SK-N-MC (cell line): ENCODE measurements at regions not wholly inside any gene's neighbourhood (a gene's known extent, or its start where the extent isn't known, plus 50 kb on each side); places are given as distances from the start of the nearest gene placed in this dataset.

Source experiments
- DNase-seq: peaks from one replicate; pipeline ENCODE4 v3.0.0-alpha.2; 2011; ENCODE audit warnings: low read depth, low spot score
- H3K27ac ChIP-seq: fragments of 200-600 bp; sonication (generic); 2 replicates; pipeline ENCODE4 v1.5.1; 2016; ENCODE audit warnings: mixed run types
- H3K36me3 ChIP-seq: fragments of 200-600 bp; sonication (generic); 2 replicates; pipeline ENCODE4 v1.6.1; 2017; ENCODE audit warnings: antibody characterized with exemption, low read length, mixed read lengths; ENCODE audit not compliant: insufficient read depth
- H3K4me3 ChIP-seq: fragments of 200-600 bp; sonication (generic); 2 replicates; pipeline ENCODE4 v1.5.1; 2016
- H3K9ac ChIP-seq: fragments of 200-600 bp; sonication (generic); 2 replicates; pipeline ENCODE4 v1.8.0; 2017; ENCODE audit warnings: mixed run types, mixed read lengths; ENCODE audit not compliant: insufficient read length
- H3K9me3 ChIP-seq: fragments of 200-600 bp; sonication (generic); 2 replicates; pipeline ENCODE4 v1.6.1; 2017; ENCODE audit warnings: low read depth, mild to moderate bottlenecking, antibody characterized with exemption, low read length, moderate library complexity, mixed read lengths
- EZH2 ChIP-seq: fragments of 200-600 bp; sonication (generic); IDR thresholded peaks from one replicate; pipeline ENCODE4 v1.6.1; 2017; ENCODE audit warnings: antibody characterized with exemption
- FOXP2 ChIP-seq: optimal IDR thresholded peaks from 2 replicates; pipeline ENCODE3; 2011; ENCODE audit warnings: mild to moderate bottlenecking, moderate library complexity; ENCODE audit not compliant: insufficient read depth; ENCODE audit errors: extremely low read length, control extremely low read depth
- POLR2AphosphoS5 ChIP-seq: IDR thresholded peaks from 2 replicates; pipeline ENCODE4 v1.6.1; 2012; ENCODE audit warnings: mild to moderate bottlenecking, low read depth, low read length, borderline replicate concordance

DNA sequence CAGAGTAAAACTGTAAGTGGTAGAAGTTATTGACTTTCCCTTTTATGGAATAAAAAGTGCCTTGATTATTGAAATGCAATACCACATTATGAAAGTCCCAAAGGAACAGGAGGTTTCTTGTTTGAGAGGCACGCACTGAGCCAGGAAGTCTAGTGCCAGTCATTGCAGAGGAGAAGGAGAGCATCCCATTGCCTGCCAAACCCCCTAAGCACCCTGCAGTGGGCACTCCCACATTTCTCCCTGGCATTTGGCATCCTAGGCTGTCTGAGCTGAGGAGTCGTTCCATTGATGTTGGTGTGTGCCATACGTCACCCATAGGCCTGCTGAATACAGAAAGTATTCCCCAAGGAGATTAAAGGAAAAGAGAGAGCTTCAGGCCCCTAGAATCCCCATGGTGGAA, 85.7 kb upstream of the MBNL2 start:
- Histone ChIP-seq H3K27ac (no peak overlapping the region), H3K9me3 (no peaks in the 10 kb centered on the region), H3K9ac (no peak overlapping the region), H3K4me3 (no peak overlapping the region), H3K36me3 (no peaks in the 10 kb centered on the region)
- TF ChIP-seq EZH2 = no peak
- TF ChIP-seq POLR2AphosphoS5 = no peak
- no peak for TF ChIP-seq FOXP2
- no peak for DNase-seq

DNA sequence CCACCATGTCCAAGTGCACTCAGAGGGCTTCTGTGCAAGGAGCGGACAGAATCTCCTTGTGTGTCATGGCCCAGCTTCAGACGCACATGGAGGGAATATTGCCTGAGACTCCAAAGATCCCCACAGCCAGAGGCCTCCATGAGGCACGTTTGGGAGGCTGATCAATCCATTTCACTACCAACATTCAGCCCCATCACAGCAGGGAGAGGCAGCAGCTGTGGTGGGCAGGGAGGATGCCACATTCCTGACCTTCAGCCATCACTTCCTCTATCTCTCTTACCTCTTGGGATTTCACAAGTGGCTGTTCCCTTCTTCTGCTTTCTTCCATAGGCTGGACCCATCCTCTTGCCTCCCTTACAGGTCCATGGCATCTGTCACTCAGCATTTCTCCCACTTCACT, 82.4 kb upstream of the MBNL2 start:
- no peak for DNase-seq
- Histone ChIP-seq H3K9ac (no peak overlapping the region), H3K36me3 (no peaks in the 10 kb centered on the region), H3K9me3 (no peaks in the 10 kb centered on the region), H3K4me3 (no peak overlapping the region), H3K27ac (no peak overlapping the region)
- TF ChIP-seq POLR2AphosphoS5 = no peak
- TF ChIP-seq EZH2 = no peak
- TF ChIP-seq FOXP2 = no peak

DNA sequence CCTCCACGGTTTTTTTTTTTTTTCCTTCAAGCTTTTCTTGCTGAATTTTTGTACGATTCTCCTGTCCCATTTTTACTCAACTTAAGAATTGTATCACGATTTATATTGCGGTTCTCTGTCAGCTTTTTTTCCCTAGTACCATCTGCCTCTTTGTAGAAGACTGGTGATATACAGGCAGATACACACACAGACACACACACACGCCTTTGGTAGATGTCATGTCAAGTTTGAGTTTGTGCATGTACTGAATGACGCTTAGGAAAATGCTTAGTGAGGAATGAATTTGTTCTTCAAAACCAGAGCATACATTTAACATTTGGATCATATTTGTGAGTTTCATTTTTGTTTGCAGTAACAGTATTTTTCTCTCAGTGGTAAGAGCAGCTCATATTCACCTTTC, 82.0 kb upstream of the MBNL2 start:
- Histone ChIP-seq H3K27ac (no peak overlapping the region), H3K9me3 (no peaks in the 10 kb centered on the region), H3K4me3 (no peak overlapping the region), H3K9ac (no peak overlapping the region), H3K36me3 (no peaks in the 10 kb centered on the region)
- TF ChIP-seq EZH2 (no peak), POLR2AphosphoS5 (no peak), FOXP2 (no peak)
- no peak for DNase-seq

DNA sequence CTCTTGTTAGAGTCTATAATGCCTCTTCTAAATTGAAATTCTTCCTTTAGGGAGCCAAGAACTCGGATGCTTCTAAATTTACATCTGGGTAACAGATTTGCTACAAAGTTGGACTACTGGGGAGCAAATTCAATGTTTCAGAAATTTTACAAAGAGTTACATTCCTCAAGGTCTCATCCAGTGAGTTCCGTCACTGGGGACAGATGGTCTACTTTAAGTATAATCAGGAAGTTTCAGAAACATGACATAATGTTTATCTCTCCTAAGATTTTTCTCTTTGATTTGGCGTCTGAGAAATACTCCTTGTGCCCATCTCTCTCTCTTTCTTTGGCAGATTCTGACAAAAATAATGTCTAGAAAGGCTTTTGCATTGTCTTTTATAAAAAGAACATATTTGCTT, 81.5 kb upstream of the MBNL2 start:
- Histone ChIP-seq H3K4me3 (no peak overlapping the region), H3K9me3 (no peaks in the 10 kb centered on the region), H3K27ac (0 out of 2 replicates have a peak overlapping the region, but pooled peaks have one; percentile 3), H3K9ac (no peak overlapping the region), H3K36me3 (no peaks in the 10 kb centered on the region)
- no peak for DNase-seq
- no peak for TF ChIP-seq EZH2
- no peak for TF ChIP-seq POLR2AphosphoS5
- TF ChIP-seq FOXP2 = no peak

DNA sequence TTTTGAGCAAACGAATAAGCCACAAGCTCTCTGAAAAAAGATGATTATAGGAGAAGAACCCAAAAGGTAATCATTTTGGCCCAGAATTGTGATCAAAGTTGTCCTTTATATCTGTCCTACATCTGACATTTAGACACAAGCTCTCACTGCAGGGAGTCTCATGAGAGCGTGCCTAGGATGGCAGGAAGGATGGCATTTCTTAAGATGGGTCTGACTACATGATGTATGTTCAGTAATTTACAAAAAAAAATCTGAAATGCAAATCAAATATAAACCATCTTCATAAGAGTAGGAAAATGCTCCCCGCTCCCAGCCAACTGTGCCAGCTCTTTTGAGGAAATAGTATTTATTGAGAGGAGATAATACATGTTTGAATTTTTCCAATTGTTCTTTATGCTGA, 81.0 kb upstream of the MBNL2 start:
- TF ChIP-seq EZH2 (no peak), POLR2AphosphoS5 (no peak), FOXP2 (no peak)
- H3K9ac ChIP-seq = no peak overlapping the region
- no peak for DNase-seq

DNA sequence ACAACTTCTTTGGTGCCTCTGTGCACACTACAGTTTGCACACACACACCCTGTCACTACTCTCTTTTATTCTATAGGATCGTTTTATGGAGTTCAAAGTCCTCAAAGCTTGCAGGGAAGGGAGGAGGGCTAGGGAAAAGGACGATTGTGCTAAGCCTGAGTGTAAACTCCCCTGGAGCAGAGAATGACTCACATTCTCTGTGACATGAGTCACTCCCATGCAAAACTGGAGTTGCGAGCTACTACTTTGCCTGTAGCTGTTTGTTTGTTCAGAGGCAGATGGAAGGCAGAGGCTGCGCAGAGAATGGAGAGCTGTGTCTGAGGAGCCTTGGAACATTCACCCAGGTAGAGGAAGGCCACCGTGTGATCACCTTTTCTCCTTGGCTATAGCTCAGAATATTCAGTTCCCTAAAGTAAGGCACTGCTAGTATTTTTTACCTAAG, 80.5 kb upstream of the MBNL2 start:
- Histone ChIP-seq H3K36me3 (no peaks in the 10 kb centered on the region), H3K4me3 (peak overlapping the region; percentile 61)

More for the DNA sequence above, 81.0 kb upstream of the MBNL2 start:
- H3K4me3 ChIP-seq = peak overlapping the region; percentile 61
- no peaks in the 10 kb centered on the region for H3K36me3 ChIP-seq
- no peaks in the 10 kb centered on the region for H3K9me3 ChIP-seq
- no peak overlapping the region for H3K27ac ChIP-seq

DNA sequence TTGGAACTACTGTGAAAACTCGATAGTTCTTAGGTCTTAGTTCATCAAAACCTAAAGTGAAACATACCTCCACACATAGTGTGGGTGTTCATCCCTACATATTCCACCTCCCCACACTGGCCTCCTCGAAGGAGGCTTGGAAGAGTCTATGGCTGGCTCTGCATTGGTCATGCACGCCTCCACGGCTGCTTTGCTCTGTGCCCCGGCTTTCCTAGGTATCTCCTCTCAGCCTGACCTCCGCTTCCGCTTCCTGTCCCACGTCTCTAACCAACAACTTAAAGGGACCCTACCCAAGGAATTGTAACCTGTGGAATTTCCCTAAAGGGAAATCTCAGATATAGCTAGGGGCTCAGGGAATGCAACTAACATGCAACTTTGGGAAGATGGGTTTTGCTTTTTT, 79.7 kb upstream of the MBNL2 start:
- Histone ChIP-seq H3K27ac (no peak overlapping the region), H3K36me3 (no peaks in the 10 kb centered on the region), H3K9me3 (no peaks in the 10 kb centered on the region), H3K4me3 (no peak overlapping the region), H3K9ac (no peak overlapping the region)
- no peak for TF ChIP-seq EZH2
- no peak for TF ChIP-seq POLR2AphosphoS5
- TF ChIP-seq FOXP2 = no peak
- DNase-seq = no peak

More for the DNA sequence above, 80.5 kb upstream of the MBNL2 start:
- H3K27ac ChIP-seq = no peak overlapping the region
- H3K9ac ChIP-seq = no peak overlapping the region
- no peaks in the 10 kb centered on the region for H3K9me3 ChIP-seq
- DNase-seq = peak; percentile 18
- TF ChIP-seq EZH2 = no peak
- TF ChIP-seq FOXP2 = no peak
- no peak for TF ChIP-seq POLR2AphosphoS5

DNA sequence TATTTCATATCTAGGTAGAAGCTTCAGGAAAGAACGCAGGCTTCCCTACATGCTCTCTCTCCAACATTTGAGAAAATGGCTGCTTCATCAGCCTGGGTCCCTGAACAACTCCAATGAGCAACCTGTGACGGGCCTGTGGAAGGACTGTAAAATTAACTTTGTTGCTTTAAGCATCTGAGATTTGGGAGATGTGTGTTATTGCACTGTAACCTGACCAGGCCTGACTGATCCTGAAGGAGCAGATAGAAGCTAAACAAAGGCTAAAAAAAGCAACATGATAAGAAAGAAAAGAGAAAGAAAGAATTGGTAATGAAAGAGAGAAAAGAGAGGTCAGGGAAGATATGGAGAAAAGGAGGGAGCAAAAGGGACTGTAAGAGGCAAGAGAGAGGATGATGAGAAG, 77.1 kb upstream of the MBNL2 start:
- Histone ChIP-seq H3K36me3 (no peaks in the 10 kb centered on the region), H3K27ac (no peak overlapping the region), H3K9me3 (no peaks in the 10 kb centered on the region), H3K9ac (no peak overlapping the region), H3K4me3 (no peak overlapping the region)
- no peak for DNase-seq
- TF ChIP-seq POLR2AphosphoS5 = no peak
- no peak for TF ChIP-seq EZH2
- no peak for TF ChIP-seq FOXP2

DNA sequence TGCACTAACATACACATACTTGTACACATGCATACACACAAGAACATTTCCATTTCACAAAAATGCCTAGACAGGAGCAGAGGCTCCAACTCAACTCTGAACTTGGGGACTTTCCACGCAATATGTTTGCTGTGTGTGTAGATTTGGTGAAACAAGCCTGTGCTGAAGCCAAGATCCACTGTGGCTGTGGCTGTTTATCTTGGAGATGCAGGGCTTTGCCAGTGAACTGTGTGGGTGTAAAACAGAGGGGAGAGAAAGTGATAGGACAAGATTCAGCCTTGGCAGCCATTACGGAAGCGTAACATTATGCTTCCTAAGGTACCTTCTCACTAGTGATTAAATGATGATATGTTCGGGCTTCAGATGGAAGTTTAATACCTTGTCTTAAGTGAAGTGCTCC, 73.2 kb upstream of the MBNL2 start:
- TF ChIP-seq POLR2AphosphoS5 = no peak
- no peaks in the 10 kb centered on the region for H3K36me3 ChIP-seq
- DNase-seq = no peak

More for the DNA sequence above, 73.2 kb upstream of the MBNL2 start:
- H3K9me3 ChIP-seq = no peaks in the 10 kb centered on the region
- H3K9ac ChIP-seq = no peak overlapping the region
- no peak overlapping the region for H3K27ac ChIP-seq
- no peak overlapping the region for H3K4me3 ChIP-seq
